ENCODE measurements at regions not wholly inside any gene's neighbourhood (a gene's known extent, or its start where the extent isn't known, plus 50 kb on each side); places are given as distances from the start of the nearest gene placed in this dataset.

DNA sequence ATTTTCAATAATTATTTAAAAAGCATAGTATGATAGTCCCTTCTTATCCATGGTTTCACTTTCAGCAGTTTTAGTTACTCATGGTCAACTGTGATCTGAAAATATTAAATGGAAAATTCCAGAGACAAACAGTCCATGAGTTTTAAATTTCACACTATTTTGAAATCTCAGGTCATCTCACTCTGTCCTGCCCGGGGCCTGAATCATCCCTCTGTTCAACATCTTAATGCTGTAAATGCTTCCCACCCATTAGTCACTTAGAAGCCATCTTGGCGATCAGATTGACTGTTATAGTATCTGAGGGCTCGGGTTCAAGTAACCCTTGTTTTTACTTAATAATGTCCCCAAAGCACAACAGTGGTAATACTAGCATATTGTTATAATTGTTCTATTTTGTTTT lies 1509.3 kb downstream of the FAM181B start:
- Histone ChIP-seq H3K9ac (no peak overlapping the region), H3K27ac (no peak overlapping the region), H3K79me2 (ENCODE audit: low read depth) (no peaks in the 10 kb centered on the region), H3K4me3 (no peak overlapping the region), H2AFZ (replicated peaks) (no peak overlapping the region), H3K36me3 (no peaks in the 10 kb centered on the region), H3K27me3 (no peaks in the 10 kb centered on the region), H3K4me2 (no peak overlapping the region), H3F3A (ENCODE audit: low read depth) (no peaks in the 10 kb centered on the region), H3K4me1 (no peaks in the 10 kb centered on the region), H4K20me1 (ENCODE audit: low read depth) (no peaks in the 10 kb centered on the region), H3K9me3 (ENCODE audit: low read depth) (no peaks in the 10 kb centered on the region)
- H3K4me1 Mint-ChIP-seq, result peaks cover 4% of the 10 kb centered on the region
- H3K27ac Mint-ChIP-seq, result no peak overlapping the region
- no peaks in the 10 kb centered on the region for H3K36me3 Mint-ChIP-seq
- no peak overlapping the region for H3K4me3 Mint-ChIP-seq
- TF ChIP-seq EZH2 (IDR thresholded peaks at IDR 0.05) (no peak), EZH2phosphoT487 (IDR thresholded peaks at IDR 0.05) (no peak)
- TF ChIP-seq, protein P1, sequence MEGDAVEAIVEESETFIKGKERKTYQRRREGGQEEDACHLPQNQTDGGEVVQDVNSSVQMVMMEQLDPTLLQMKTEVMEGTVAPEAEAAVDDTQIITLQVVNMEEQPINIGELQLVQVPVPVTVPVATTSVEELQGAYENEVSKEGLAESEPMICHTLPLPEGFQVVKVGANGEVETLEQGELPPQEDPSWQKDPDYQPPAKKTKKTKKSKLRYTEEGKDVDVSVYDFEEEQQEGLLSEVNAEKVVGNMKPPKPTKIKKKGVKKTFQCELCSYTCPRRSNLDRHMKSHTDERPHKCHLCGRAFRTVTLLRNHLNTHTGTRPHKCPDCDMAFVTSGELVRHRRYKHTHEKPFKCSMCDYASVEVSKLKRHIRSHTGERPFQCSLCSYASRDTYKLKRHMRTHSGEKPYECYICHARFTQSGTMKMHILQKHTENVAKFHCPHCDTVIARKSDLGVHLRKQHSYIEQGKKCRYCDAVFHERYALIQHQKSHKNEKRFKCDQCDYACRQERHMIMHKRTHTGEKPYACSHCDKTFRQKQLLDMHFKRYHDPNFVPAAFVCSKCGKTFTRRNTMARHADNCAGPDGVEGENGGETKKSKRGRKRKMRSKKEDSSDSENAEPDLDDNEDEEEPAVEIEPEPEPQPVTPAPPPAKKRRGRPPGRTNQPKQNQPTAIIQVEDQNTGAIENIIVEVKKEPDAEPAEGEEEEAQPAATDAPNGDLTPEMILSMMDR (IDR thresholded peaks at IDR 0.05), result no peak
- no peak for DNase-seq (ENCODE audit: low spot score)
- no peaks in the 10 kb centered on the region for H3K9me3 Mint-ChIP-seq
- H3K27me3 Mint-ChIP-seq (ENCODE audit: insufficient read depth, low read depth), result no peaks in the 10 kb centered on the region

DNA sequence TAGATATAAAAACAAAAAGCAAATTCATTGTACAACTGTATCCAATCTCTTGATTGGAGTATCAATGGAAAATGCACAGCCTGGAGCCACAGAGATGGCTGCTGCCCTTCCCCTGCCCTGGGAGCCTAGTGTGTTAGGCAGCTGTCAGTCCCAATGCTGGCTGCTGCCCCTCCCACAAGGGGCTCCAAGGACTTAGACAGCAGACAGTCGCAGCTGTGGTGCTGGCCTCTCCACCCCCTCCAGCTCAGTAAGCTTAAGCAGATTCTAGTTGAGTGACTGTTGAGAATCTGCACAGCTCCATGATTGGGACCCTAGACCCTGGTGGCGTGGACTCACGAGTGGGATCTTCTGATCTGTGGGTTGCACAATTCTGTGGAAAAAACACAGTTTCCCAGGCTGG lies 1511.2 kb downstream of the FAM181B start:
- Mint-ChIP-seq H3K27ac (no peak overlapping the region), H3K9me3 (no peaks in the 10 kb centered on the region), H3K27me3 (ENCODE audit: insufficient read depth, low read depth) (no peaks in the 10 kb centered on the region), H3K4me1 (peaks cover 4% of the 10 kb centered on the region), H3K36me3 (no peaks in the 10 kb centered on the region), H3K4me3 (no peak overlapping the region)
- H3K4me3 ChIP-seq, result no peak overlapping the region
- H4K20me1 ChIP-seq (ENCODE audit: low read depth), result no peaks in the 10 kb centered on the region
- H3K27ac ChIP-seq, result no peak overlapping the region
- H3K9ac ChIP-seq, result no peak overlapping the region
- DNase-seq (ENCODE audit: low spot score), result peak; percentile 55
- H3K9me3 ChIP-seq (ENCODE audit: low read depth), result no peaks in the 10 kb centered on the region
- H3F3A ChIP-seq (ENCODE audit: low read depth), result no peaks in the 10 kb centered on the region
- no peak overlapping the region for H2AFZ ChIP-seq (replicated peaks)
- H3K79me2 ChIP-seq (ENCODE audit: low read depth), result no peaks in the 10 kb centered on the region
- no peak overlapping the region for H3K4me2 ChIP-seq
- no peaks in the 10 kb centered on the region for H3K27me3 ChIP-seq
- TF ChIP-seq EZH2phosphoT487 (IDR thresholded peaks at IDR 0.05), result no peak
- TF ChIP-seq EZH2 (IDR thresholded peaks at IDR 0.05), result no peak
- TF ChIP-seq, protein P1 (IDR thresholded peaks at IDR 0.05), result no peak
- H3K4me1 ChIP-seq, result no peaks in the 10 kb centered on the region
- H3K36me3 ChIP-seq, result no peaks in the 10 kb centered on the region

- no peaks in the 10 kb centered on the region for H3K36me3 ChIP-seq
- no peaks in the 10 kb centered on the region for H3K9me3 ChIP-seq (ENCODE audit: low read depth)
- H3K4me2 ChIP-seq, result no peak overlapping the region
- no peak overlapping the region for H3K27ac ChIP-seq
- H3K79me2 ChIP-seq (ENCODE audit: low read depth), result no peaks in the 10 kb centered on the region
- TF ChIP-seq, protein P1 (IDR thresholded peaks at IDR 0.05), result no peak
- TF ChIP-seq EZH2phosphoT487 (IDR thresholded peaks at IDR 0.05) (no peak), EZH2 (IDR thresholded peaks at IDR 0.05) (no peak)
- no peak overlapping the region for H3K4me3 ChIP-seq
- Mint-ChIP-seq H3K9me3 (no peaks in the 10 kb centered on the region), H3K36me3 (no peaks in the 10 kb centered on the region), H3K4me1 (peaks cover 4% of the 10 kb centered on the region), H3K27ac (no peak overlapping the region), H3K4me3 (no peak overlapping the region), H3K27me3 (ENCODE audit: insufficient read depth, low read depth) (no peaks in the 10 kb centered on the region)
- DNase-seq (ENCODE audit: low spot score), result no peak
- no peaks in the 10 kb centered on the region for H4K20me1 ChIP-seq (ENCODE audit: low read depth)
- H3K9ac ChIP-seq, result no peak overlapping the region
- no peaks in the 10 kb centered on the region for H3K4me1 ChIP-seq
- H3F3A ChIP-seq (ENCODE audit: low read depth), result no peaks in the 10 kb centered on the region
- no peaks in the 10 kb centered on the region for H3K27me3 ChIP-seq
- H2AFZ ChIP-seq (replicated peaks), result no peak overlapping the region
These were observed 1513.3 kb downstream of the FAM181B start for GRCh38 chr11:81220146-81220895.

Data from neural progenitor cell (in vitro differentiated cells).